Sigmoid colon (tissue), 6 donors: ENCODE measurements at regions not wholly inside any gene's neighbourhood (a gene's known extent, or its start where the extent isn't known, plus 50 kb on each side); places are given as distances from the start of the nearest gene placed in this dataset.

Source experiments
- DNase-seq: peaks from one replicate; pipeline ENCODE4 v3.0.0-alpha.2; 2019
- H3K27ac ChIP-seq, 4 donors: fragments of 200-600 bp; sonication (generic); one replicate each; pipeline ENCODE4 v1.5.1; 2016 to 2019; ENCODE audit warnings: mild to moderate bottlenecking in 1 of 4
- H3K27me3 ChIP-seq, 3 donors: fragments of 200-600 bp; sonication (generic); one replicate each; pipeline ENCODE4 v1.5.1; 2019; ENCODE audit warnings: mild to moderate bottlenecking in 1 of 3
- H3K36me3 ChIP-seq, 4 donors: fragments of 200-600 bp; sonication (generic); one replicate each; pipeline ENCODE4 v1.5.1; 2016 to 2019
- H3K4me1 ChIP-seq, 4 donors: fragments of 200-600 bp; sonication (generic); one replicate each; pipeline ENCODE4 v1.5.1; 2017 to 2019
- H3K4me3 ChIP-seq, 4 donors: fragments of 200-600 bp; sonication (generic); one replicate each; pipeline ENCODE4 v1.5.1; 2017 to 2019; ENCODE audit warnings: mild to moderate bottlenecking in 2 of 4, moderate library complexity in 1 of 4
- H3K9me3 ChIP-seq, 4 donors: fragments of 200-600 bp in 3 of 4; sonication (generic) in 3 of 4; one replicate each; pipeline versions ENCODE4 v1.5.1 to v1.6.1; 2013 to 2019
- EP300 ChIP-seq, 4 donors: sonication (generic); formaldehyde crosslinking; IDR thresholded peaks; one replicate each; pipeline ENCODE4 v1.6.1; 2017; ENCODE audit warnings: antibody characterized with exemption in 4 of 4
- POLR2A ChIP-seq, 2 donors: fragments of 450-650 bp; IDR thresholded peaks; one replicate each; pipeline ENCODE4 v1.6.1; 2016; ENCODE audit warnings: antibody characterized with exemption in 2 of 2, mild to moderate bottlenecking in 2 of 2, moderate library complexity in 2 of 2
- POLR2AphosphoS5 ChIP-seq, 4 donors: sonication (generic); formaldehyde crosslinking; IDR thresholded peaks; one replicate each; pipeline ENCODE4 v1.6.1; 2017; ENCODE audit warnings: antibody characterized with exemption in 4 of 4
- WGBS, 2 donors: extraction: QIAGEN DNeasy Blood & Tissue Kit; methylation state at CpG; one replicate each; pipeline ENCODE4 v1.1.7; 2013; 5-methylcytosine and 5-hydroxymethylcytosine counted together
- intact Hi-C: fragments of 100-400 bp; cut with DNase I; formaldehyde crosslinking; loops from one replicate; pipeline ENCODE4 v1.15.1; 2023
- TF ChIP-seq, protein P1 (sequence below), 4 experiments: fragments of 450-650 bp in 3 of 4; fragments of 200-600 bp in 1 of 4; IDR thresholded peaks; one replicate each; pipeline ENCODE4 v1.5.1; 2016 to 2019; ENCODE audit warnings: antibody characterized with exemption in 4 of 4, mild to moderate bottlenecking in 3 of 4, moderate library complexity in 2 of 4
- donor health status: healthy with polysubstance abuse.
- donor health status: healthy.

DNA sequence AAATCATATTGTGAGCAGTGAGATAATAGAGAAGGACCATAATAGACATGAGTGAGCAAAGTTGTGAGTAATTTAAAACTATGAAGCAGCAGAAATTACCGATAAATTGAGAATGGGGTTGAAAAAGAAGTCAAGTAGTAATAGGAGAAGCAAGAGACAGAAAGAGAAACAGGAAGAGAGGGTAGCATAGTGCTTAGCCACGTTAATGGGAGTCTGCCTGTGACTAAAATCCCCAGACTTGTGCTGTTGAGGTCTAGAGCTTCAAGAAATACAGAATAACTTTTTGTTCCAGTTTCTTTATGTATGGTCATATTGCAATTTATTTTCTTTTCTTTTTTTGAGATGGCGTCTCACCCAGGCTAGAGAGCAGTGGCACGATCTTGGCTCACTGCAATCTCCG lies 368.7 kb downstream of the METTL15 start:
- no peaks in the 10 kb centered on the region for H3K36me3 ChIP-seq
- no peak overlapping the region for H3K27ac ChIP-seq
- no peaks in the 10 kb centered on the region for H3K9me3 ChIP-seq
- WGBS, 2 donors = 86 to 87% methylated on average over 5 of the region's 5 CpGs
- TF ChIP-seq EP300 (IDR thresholded peaks at IDR 0.05) = no peak
- TF ChIP-seq, protein P1, sequence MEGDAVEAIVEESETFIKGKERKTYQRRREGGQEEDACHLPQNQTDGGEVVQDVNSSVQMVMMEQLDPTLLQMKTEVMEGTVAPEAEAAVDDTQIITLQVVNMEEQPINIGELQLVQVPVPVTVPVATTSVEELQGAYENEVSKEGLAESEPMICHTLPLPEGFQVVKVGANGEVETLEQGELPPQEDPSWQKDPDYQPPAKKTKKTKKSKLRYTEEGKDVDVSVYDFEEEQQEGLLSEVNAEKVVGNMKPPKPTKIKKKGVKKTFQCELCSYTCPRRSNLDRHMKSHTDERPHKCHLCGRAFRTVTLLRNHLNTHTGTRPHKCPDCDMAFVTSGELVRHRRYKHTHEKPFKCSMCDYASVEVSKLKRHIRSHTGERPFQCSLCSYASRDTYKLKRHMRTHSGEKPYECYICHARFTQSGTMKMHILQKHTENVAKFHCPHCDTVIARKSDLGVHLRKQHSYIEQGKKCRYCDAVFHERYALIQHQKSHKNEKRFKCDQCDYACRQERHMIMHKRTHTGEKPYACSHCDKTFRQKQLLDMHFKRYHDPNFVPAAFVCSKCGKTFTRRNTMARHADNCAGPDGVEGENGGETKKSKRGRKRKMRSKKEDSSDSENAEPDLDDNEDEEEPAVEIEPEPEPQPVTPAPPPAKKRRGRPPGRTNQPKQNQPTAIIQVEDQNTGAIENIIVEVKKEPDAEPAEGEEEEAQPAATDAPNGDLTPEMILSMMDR (IDR thresholded peaks at IDR 0.05) = no peak
- TF ChIP-seq POLR2AphosphoS5 (IDR thresholded peaks at IDR 0.05) = no peak
- no peak for TF ChIP-seq POLR2A (IDR thresholded peaks at IDR 0.05)
- DNase-seq = no peak
- H3K27me3 ChIP-seq = no peaks in the 10 kb centered on the region
- peaks cover 0 to 15% (median 10%) of the 10 kb centered on the region in 4 donors for H3K4me1 ChIP-seq
- no peak overlapping the region for H3K4me3 ChIP-seq
- intact Hi-C loops = no loop called here

- intact Hi-C loops = no loop called here
- 50 to 55% methylated on average over 3 of the region's 3 CpGs for WGBS, 2 donors
- TF ChIP-seq, protein P1 (IDR thresholded peaks at IDR 0.05) = no peak
- TF ChIP-seq EP300 (IDR thresholded peaks at IDR 0.05) = no peak
- TF ChIP-seq POLR2AphosphoS5 (IDR thresholded peaks at IDR 0.05) = no peak
- TF ChIP-seq POLR2A (IDR thresholded peaks at IDR 0.05) = no peak
Observed at GRCh38 chr11:28476049-28476448, 367.9 kb downstream of the METTL15 start.

DNA sequence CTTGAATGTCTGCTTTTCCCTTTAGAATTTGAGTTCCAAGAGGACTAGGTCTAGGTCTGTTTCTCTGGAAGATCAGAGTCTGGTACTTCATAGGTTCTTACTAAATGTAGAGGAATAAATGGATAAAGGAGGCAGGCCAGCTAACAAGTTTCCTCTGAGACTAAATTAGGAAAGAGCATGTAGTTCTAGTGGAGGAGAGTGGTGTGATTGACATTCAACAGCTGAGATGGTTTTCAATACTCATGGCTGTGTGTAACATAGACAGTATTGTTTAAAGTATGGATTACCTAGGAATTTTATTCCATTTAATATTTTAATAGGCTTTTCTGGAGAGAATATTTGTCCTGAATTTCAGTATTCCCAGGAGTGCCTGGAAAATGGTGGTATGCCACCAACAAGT lies 364.7 kb downstream of the METTL15 start:
- TF ChIP-seq POLR2AphosphoS5 (IDR thresholded peaks at IDR 0.05) = no peak
- TF ChIP-seq POLR2A (IDR thresholded peaks at IDR 0.05) = no peak
- TF ChIP-seq EP300 (IDR thresholded peaks at IDR 0.05) = no peak
- TF ChIP-seq, protein P1 (IDR thresholded peaks at IDR 0.05) = no peak
- Histone ChIP-seq H3K36me3 (no peaks in the 10 kb centered on the region), H3K4me3 (no peak overlapping the region), H3K4me1 (peaks cover 0 to 15% (median 10%) of the 10 kb centered on the region in 4 donors), H3K27me3 (no peaks in the 10 kb centered on the region), H3K27ac (no peak overlapping the region), H3K9me3 (no peaks in the 10 kb centered on the region)
- intact Hi-C loops = no loop called here
- no peak for DNase-seq

More at GRCh38 chr11:28476049-28476448, 367.9 kb downstream of the METTL15 start:
- Histone ChIP-seq H3K36me3 (no peaks in the 10 kb centered on the region), H3K4me1 (peaks cover 0 to 15% (median 10%) of the 10 kb centered on the region in 4 donors), H3K4me3 (no peak overlapping the region), H3K27me3 (no peaks in the 10 kb centered on the region), H3K27ac (no peak overlapping the region), H3K9me3 (no peaks in the 10 kb centered on the region)
- DNase-seq = no peak

DNA sequence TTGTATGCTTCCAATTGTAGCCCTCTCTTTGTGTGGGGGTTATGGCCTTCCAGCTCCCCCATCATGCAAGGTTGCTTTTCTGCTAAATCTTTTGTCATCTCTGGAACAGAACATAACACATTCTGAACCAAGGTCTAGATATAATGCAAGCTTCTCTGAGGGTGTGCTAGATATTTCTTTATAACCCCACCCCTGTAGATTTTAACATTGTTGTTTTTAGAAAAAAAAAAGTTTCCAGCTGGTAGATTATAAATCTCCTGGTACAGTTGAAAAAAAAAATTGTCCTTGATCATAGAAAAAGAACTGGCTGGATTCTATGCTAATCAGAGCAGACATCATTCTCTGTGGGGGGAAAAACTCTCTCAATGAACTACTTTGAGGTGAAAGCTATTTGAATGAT lies 363.3 kb downstream of the METTL15 start:
- intact Hi-C loops = no loop called here
- Histone ChIP-seq H3K27ac (no peak overlapping the region), H3K4me3 (no peak overlapping the region), H3K36me3 (no peaks in the 10 kb centered on the region), H3K27me3 (no peaks in the 10 kb centered on the region), H3K4me1 (peaks cover 0 to 10% (median 9%) of the 10 kb centered on the region in 4 donors), H3K9me3 (no peaks in the 10 kb centered on the region)
- DNase-seq = no peak
- TF ChIP-seq POLR2A (IDR thresholded peaks at IDR 0.05) (no peak), EP300 (IDR thresholded peaks at IDR 0.05) (no peak), POLR2AphosphoS5 (IDR thresholded peaks at IDR 0.05) (no peak)
- TF ChIP-seq, protein P1 (IDR thresholded peaks at IDR 0.05) = no peak

GRCh38 chr11:28470180-28470579 lies 362.0 kb downstream of the METTL15 start:
- Histone ChIP-seq H3K9me3 (no peaks in the 10 kb centered on the region), H3K36me3 (no peaks in the 10 kb centered on the region), H3K27ac (no peak overlapping the region), H3K4me1 (no peaks in the 10 kb centered on the region), H3K4me3 (no peak overlapping the region), H3K27me3 (no peaks in the 10 kb centered on the region)
- 95 to 97% methylated on average over 2 of the region's 2 CpGs for WGBS, 2 donors
- TF ChIP-seq, protein P1 (IDR thresholded peaks at IDR 0.05) = no peak
- TF ChIP-seq POLR2AphosphoS5 (IDR thresholded peaks at IDR 0.05) (no peak), POLR2A (IDR thresholded peaks at IDR 0.05) (no peak), EP300 (IDR thresholded peaks at IDR 0.05) (no peak)
- intact Hi-C loops = no loop called here
- no peak for DNase-seq
